Activated T-cell treated with anti-CD3 and anti-CD28 coated beads, Interleukin-2, amount 50 U/mL, for 1 hour (primary cell): ENCODE measurements at regions not wholly inside any gene's neighbourhood (a gene's known extent, or its start where the extent isn't known, plus 50 kb on each side); places are given as distances from the start of the nearest gene placed in this dataset.

Experiments
- DNase-seq: peaks from one replicate; pipeline ENCODE4 v3.0.0-alpha.2; 2020

DNA sequence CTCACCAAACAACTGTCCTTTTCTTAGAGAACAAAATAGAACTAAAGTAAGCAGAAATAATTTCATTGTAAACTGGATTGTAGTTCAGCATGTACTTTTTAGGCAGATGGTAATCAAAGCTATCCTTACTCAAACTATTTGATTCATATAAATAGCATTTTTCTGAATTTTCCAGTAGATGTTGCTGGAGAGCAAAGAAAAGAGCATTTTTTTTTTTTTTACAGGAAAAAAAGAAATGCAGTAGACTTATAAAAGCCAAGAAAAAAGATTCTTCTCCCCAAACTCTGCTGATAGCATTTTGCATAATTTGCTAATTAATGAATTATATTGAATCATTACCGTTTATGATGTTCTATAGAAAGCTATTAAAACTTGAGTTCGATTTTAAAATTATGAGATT, 715.3 kb upstream of the WWC1 start:
- no peak for DNase-seq

DNA sequence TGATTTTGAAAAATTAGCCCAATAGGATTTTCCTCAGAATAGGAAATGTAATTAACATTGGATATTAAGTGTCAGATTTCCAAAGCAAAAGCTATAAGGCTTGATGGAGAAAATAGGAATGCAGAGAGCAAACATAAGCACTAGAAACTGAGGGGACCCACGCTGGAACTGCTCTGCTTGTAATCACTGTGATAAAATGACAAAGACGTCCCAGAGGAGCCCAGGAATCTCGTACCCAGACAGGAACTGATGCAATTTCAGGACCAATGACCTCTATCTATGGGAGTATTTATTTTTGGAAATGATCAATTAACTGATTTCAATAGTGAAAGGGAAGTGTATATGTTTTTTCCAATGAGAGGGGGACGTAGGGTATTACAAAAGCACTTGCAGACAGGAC, 714.5 kb upstream of the WWC1 start:
- DNase-seq: no peak

DNA sequence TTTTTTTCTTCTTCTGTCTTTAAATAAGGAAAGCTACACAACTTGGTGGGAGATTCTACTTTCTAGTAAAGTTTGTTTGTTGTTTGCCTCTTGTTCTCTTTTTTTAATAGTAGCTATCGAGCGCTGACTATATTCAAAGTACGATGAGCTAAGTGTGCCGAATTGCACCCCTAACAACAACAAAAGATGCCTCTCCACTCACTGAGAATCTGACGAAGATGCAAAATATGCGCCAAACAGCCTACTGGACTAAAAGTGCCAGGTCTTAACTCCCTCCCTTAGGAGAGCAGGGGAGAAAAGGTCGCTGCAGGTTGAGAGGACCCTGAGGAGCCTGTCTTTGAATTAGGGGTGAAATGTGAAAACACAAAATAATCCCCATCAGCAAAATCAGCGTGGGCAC, 713.8 kb upstream of the WWC1 start:
- DNase-seq: no peak

DNA sequence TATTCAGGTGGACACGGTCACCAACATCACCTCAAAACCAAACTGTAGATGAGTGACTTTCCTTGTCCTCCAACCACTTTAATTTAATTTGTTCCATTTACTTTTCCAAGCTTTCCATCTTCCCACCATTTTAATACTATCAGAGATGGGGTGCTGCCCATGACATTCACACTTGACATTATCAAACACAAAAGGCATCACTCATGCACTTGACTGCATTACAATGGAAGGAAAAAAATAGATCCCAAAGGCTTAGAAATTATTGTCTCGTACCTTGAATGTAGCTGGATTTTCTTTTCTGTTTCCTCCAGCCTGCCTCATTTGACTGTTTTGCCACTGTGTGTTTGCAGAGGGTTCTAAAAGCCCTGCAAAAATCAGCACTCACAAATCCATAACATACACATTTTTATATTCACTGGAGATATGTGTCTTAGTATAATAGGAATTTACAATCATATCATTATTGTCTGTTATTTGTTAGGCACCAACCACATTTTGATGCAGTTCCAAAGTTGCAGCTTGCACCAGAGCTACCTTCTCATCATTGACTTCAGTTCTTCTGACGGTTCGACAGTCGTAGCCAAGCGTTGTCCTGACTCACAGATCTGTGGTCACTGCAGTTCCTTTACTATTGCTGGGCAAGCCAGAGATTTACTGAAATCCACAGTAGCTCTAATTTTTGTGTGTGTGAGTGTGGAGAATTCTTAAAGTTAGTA, 712.3 kb upstream of the WWC1 start:
- DNase-seq: no peak

DNA sequence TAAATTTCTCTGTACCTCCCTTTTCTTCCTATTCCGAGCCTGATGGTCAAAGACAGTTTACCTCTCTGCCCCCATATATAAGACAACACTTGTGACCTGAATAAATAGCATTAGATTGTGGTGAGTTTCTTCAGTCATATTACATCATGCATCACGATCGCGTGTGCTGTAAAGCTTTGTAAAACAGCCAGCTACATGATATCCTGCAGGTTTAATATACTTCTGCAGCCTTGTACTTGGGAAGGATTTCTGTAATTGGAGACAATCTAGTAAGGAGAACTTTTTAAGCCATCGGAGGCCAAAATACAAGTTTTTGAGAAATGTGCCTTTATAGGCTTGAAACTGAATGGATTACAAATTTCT, 711.8 kb upstream of the WWC1 start:
- DNase-seq: no peak

DNA sequence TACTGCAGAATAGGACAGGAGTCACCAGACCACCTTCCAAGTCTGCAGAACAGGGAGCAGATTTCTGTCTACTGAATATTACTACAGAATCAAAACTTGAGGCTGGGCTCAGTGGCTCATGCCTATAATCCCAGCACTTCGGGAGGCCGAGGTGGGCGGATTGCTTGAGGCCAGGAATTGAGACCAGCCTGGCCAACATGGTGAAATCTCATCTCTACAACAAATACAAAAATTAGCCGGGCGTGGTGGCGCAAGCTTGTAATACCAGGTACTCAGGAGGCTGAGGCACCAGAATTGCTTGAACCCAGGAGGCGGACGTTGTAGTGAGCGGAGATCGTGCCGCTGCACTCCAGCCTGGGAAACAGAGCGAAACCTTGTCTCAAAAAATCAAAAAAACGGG, 710.8 kb upstream of the WWC1 start:
- no peak for DNase-seq

DNA sequence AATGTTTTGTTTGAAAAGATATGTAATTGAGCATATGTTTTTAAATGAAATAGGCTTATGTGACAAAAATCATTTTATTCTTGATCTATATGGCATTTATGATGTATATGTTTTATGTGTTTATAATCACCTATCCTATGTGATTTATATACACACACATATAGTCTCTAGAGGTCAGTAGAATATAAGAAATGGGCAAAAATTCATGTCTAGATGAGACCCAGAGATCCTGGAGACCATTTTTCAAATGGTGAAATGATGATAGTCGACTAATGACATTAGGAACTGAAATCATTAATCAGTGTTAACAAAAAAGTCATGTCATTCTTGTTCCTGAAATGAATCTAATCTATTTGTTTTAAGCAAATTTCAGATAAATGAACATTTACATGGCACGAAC, 709.2 kb upstream of the WWC1 start:
- no peak for DNase-seq

DNA sequence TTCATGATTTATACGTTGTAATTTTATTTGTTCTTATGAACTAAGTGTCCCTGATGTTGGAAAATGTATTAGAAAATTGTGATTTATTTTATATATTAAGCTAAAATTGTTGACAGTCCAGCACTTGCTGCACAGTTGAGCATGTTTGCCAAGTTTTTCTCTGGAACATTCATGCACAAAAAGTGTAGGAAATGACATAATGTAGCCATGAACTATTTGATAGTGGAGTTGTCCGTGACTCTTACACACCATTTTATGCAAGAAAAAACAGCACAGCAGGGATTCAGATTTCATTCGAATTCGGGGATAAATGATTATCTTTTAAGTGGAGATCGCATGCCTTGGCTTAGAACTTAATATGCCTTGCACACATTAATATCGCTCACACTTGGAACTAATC, 708.6 kb upstream of the WWC1 start:
- DNase-seq: no peak

DNA sequence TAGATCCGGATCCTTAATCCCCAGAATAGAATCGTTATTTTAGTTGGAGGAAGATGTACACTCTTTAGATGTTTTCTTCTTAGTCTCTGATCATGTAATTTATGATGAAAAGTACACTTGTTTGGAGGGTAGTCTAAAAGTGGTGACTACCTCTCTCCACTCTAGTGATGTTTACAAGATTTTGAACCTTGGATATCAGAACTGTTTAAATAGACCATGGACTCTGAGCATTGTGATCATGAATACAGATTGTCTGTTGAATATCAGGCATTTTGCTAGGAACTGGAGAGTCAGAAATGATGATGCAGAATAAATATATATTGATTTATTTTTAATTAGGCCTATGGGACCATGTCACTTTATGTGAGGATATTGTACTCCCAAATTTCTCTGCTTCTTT, 706.3 kb upstream of the WWC1 start:
- no peak for DNase-seq

DNA sequence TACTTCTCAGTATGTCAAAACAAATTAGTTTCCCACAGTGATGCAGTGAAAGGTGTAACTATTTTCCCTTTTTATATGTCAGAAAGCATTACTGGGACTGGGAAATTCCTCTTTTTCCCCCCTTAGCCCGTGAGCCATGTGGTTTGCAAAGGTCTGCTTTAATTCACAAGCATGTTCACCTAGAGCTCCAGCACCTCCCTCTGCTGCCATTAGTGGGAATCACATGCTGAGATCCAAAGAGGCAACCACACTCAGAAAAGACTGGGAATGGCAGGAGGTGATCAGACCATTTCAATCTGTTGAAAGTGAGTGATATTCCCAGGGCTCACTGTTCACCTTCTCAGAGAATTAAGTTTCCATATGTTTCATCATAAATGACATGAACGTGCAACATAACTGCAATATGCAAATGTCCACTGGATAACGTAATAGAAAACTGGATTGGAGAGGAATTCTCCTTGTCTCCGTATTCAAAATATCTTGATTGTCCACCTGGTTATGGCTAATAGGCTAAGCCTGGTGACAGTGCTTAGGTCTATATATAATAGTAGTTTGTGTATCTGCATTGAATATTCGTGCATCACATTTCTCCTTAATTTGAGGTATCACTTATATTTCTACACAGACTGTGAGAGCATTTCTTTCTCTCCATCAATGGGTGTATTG, 703.5 kb upstream of the WWC1 start:
- DNase-seq: no peak

DNA sequence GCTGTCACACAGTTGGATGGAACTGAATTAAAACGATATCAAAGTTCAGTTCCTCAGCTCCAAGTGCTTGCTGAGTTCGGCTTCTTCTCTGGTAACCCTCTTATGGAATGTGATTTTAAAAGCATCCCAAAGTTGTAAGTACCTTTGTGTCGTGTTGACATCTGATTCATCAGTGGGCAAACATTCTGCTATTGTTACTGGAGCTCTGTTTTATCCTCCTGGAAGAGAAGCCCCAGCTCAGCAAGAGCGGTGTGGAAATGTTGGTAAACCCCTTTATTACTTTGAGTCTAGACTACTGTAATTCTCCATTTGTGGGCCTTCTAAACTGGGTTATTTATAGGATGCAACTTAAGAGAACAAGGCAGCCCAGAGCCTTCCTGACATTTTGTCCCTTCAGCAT, 699.3 kb upstream of the WWC1 start:
- DNase-seq: no peak

DNA sequence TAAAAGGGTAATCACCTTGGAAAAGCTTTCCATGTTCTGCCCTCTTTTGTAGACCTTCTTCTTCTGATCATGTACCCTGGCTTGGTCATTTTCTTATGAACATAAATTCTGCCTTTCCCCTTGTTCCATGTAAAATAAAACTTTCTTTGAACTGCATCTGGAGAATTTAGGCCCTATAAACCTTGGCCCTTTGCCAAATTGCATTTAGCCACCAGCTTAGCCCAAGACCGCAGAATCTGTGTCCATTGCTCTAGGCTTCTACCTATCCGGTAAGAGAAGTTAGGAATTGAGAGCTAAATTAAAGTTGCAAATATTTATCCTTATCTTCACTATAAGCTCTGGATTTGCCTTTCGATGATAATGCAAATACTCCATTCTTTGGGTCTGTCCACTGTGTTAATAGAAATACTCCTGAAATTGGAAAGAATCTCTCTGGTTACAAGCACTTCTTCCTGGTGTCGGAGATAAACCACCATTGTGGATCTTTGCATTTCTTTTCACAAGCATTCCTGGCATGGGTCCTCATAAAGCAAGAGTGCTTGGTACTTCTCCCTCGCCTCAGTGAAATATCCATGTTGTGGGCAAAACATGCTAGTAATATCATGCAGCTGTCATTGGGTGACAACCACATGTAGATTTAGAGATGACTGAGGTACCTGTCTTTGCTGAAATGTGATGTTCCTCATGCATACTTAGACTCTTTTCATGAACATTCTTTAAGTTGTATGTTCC, 698.0 kb upstream of the WWC1 start:
- DNase-seq: no peak

DNA sequence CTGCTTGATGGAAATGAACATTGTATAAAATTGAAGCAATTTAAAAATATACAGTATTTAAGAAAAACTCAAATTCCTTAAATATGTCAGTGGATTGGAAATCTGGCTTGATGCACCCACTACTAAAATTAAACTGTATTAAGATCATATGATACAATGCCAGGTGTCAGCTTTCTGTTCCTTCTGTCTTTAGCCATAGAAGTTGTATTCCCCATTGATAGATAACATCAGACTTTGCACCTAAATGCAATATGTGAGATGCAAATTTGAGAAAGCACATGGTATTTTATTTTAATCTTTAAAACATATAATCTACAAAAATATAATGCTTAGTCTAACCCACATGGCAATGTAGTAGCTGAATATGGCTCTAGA, 697.4 kb upstream of the WWC1 start:
- no peak for DNase-seq

DNA sequence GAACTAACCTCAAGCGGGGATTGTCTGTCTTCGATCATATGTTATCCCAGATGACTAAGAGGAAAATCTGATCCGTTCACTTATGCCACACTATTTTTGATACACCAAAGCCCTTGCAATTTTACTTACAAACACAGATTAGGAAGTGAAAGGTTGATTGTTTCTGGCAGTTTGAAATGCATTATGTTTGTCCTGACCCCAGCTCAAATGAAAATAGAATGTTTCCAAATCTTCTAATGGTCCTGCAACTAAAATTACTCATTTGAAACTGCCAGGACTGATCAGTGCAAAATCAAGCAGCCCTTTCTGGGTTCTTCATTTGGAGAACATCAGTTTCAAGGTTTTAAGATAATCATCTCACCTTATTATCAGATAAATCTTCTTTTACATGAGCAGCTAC, 696.7 kb upstream of the WWC1 start:
- no peak for DNase-seq

DNA sequence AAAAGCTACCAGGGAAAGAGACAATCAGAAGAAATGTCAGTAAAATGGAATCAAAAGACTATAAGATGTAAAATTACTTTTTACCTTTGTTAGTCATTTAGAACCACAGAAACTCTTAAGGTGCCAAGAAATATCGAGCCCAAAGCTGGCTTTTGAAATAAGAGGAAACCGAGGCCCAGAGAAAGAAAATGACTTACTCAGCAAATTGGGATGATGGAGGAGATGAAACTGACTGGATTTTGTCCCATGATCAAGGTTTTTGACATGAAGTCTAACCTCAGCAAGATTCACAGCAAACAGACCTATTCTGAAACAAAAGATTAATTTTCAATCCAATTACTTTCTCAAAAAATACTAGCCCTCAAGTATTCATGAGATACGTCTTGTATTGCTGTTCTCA, 696.2 kb upstream of the WWC1 start:
- DNase-seq: no peak

DNA sequence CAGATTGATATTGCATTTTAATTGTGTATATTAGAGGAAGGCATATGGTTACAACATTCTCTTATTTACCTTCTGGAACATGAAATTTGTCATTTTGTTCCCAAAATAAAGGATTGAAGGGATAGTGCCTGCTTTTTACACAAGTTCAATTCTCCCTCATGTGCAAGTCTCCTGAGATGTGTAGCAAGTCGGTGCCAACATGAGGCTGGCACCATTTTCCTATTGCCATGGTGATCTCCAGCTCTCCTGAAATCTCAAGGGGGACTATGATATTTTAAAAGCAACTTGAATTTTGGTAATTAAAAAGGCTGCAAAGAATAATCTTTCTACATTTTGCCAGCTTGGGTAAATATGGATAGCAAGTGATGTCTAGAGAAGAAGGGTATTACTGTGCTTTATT, 693.3 kb upstream of the WWC1 start:
- DNase-seq: no peak

DNA sequence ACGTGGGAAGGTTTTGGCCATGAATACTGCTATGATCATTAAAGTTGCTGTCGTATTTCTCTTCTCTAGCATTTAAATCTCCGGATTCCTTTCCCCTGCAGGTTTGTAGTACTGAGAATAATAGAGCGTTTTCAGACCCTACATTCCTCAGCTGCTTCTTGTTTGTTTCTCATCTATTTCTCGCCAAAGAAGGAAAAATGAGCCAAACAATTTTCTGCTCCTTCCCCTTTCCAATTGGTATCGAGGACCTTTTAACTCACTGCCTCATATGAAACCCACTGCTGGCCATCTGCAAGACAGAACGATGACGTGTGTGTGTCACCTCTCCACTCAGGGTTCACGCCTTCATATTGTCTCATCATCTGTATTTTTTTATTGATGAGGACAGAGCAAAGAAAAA, 689.4 kb upstream of the WWC1 start:
- no peak for DNase-seq

DNA sequence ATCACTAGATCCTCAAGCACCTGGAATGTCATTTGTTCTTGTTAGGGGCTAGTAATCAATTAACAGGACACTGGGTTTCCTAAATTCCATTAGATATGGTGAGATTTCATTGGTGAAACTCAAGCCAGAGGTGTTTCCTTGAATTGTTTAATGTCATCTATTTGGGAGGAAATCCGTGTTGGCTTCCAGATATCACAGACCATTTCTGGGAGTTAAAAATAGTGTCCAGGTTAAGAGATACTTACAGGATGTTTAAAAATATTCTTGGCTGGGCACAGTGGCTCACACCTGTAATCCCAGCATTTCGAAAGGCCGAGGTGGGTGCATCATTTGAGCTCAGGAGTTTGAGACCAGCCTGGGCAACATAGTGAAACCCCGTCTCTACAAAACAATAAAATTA, 688.3 kb upstream of the WWC1 start:
- no peak for DNase-seq

DNA sequence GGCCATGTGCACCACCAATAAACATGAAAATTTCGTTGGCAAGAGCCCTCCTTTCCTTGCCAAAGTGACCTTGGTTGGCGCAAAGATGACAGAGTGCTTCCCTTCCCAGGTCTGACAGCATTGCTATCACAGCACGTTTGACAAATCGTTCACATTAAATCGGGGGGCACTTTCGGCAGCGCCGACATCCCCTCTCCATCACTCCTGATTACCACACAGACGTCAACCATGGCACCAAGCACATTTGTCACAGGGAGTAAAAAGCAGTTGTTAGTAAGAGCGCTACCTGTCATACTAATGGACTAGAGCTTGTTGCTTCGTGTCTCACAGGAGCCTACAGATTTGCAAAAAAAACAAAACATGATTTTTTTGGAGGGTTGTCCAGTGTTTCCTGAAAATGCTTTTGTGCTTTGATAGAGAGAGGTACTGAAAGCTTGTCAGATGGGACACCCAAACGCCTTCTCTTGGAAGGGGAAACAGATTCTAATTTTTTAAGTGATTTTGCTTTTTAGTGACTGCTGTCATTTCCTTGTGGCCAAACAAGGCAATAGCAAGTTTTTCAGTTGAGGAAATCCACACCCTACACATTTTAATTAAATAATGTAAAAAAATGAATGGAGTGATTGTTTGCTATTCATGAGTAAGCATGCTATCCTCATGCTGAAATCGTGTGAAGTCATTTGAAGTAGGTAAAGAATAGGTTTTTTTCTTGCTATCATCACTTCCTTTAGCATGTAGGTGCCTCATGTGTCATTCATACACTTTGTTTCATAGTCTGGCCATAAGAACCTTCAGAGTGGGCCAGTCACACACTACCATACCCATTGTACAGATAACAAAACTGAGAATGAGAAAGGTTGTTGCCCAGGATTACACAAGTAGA, 682.8 kb upstream of the WWC1 start:
- no peak for DNase-seq

DNA sequence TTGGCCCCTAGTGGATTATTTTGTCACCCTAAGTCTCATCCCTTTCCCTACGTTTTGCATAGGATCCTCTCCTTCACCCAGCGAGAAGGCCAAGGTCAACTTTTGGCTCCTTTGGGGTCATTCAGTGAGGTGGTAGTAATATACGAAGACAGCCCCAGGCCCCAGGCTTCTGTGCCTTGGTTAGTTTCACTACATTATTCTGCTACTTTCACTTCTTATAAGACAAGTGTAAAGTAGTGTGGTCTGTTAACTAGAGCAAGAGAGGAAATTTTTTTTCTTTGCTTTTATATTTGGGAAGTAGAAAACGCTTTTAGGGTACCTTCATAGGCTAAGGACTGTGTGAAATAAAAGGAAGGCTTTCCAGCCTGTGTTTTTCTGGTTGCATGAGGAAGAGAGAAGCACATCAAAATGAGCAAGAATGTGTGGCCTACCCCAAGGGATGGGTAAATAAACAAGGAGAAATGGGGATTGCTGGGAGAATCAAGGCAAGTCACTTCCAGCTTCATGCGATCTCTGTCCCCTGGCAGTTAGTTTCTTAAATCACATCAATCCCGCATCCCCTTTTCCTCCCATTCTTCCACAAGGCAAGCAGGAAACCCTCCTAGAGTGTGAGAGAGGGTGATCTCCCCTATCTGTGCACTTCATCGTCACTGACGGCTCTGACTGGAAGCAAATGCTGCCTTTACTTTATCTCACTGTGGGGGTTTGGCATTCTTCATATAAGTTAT, 677.0 kb upstream of the WWC1 start:
- DNase-seq: no peak

DNA sequence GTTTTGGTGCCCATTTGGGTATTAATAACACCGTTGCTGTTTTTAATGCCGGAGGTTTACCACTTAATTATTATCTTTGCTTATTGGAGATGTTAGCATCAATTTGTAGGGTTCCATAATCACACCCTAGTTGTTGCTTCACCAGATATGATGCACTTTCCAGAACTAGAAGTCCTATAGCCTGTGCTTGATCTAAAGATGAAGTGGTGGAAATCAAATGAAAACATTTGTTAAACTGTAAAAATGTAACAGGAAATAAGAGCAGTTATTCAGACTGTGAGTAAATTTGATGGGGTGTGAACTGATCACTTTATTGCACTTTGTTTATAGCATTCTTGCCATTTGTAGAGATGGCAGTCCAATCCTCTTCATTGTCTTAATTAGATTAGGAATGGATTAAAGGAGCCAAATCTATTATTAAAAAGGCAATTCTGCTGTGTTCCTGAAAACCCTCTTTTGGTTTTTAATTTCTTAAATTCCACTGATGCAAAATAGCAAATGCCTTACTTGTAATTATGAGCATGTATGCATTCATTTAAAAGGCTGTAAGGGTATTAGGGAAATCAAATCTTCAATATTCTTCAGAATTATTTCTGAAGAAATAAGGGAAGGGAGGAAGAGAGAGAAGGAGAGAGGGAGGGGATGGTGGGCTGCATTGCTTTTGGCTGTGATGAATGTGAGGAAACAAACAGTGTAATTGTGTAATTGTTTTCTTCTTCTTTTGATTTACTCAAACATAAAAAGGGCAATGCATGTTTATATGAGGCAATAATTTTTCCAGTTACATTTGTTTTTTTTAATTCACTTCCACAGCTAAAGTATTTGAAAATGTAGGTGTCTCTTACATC, 675.2 kb upstream of the WWC1 start:
- no peak for DNase-seq

DNA sequence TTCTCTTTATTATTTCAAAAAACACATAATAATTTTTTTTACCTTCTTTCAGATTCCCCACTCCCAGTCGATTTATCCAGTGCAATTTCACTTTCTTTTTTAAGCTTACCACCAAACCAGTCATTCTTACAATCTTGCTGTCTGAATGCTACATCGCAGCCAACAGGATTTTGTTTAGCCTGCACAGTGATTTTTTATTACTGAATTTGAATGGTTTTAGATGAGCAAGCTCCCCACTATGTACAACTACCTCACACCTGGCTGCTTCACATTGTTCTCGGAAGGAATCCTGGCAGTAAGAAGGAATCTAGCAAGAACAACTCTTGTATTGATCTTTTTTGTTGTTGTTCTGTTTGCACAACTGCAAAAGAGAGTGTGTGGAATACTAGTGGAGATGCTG, 668.1 kb upstream of the WWC1 start:
- DNase-seq: no peak
